OCI-M1 (cell line): ENCODE measurements at regions not wholly inside any gene's neighbourhood (a gene's known extent, or its start where the extent isn't known, plus 50 kb on each side); places are given as distances from the start of the nearest gene placed in this dataset.

Source experiments
- DNase-seq: peaks from one replicate; lab custom pipeline; 2025; lab: John Stamatoyannopoulos, UW

GRCh38 chr22:48579928-48580309 lies 1247.8 kb downstream of the BRD1 start:
- no peak for DNase-seq

DNA sequence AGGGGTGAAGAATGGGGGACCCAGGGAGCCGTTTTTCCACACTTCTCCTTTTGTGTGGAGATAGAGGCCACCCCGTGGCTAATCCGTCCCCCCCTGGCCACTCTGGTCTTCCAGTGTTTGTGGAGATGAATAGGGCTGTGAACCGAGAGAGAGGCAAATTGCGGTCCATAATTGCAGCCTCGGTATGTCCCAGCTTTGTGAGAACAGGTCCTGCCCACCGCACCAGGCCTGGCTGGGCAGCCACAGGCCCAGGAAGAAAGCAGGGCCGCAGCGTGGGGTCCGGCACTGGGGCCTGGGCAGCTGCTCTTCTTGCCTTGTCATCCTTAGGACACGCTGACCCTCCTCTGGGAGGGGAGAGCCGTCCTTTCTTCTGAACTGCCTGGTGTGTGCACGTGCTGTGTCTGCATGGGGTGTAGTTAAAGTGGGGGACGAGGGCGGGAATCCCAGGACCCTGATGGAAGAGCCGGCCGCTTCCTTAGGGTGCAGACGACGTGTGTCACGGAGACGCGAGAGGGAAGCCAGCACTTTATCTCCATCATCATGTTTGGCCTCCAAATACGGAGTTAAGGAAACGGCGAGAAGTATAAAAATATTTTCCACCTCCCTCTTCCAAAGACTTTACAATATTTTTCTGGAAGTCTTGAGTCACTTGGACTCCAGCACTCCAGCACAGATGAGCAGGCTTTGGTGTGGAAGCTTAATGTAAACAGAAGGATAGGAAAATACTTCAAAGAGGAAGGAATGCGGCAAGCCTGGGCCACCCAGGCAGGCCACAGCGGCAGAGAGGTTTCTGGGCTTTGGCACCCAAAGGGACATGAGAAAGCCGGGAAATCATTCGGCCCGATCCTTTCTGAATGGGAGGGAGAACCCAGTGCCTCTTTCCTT lies 1248.4 kb downstream of the BRD1 start:
- no peak for DNase-seq

DNA sequence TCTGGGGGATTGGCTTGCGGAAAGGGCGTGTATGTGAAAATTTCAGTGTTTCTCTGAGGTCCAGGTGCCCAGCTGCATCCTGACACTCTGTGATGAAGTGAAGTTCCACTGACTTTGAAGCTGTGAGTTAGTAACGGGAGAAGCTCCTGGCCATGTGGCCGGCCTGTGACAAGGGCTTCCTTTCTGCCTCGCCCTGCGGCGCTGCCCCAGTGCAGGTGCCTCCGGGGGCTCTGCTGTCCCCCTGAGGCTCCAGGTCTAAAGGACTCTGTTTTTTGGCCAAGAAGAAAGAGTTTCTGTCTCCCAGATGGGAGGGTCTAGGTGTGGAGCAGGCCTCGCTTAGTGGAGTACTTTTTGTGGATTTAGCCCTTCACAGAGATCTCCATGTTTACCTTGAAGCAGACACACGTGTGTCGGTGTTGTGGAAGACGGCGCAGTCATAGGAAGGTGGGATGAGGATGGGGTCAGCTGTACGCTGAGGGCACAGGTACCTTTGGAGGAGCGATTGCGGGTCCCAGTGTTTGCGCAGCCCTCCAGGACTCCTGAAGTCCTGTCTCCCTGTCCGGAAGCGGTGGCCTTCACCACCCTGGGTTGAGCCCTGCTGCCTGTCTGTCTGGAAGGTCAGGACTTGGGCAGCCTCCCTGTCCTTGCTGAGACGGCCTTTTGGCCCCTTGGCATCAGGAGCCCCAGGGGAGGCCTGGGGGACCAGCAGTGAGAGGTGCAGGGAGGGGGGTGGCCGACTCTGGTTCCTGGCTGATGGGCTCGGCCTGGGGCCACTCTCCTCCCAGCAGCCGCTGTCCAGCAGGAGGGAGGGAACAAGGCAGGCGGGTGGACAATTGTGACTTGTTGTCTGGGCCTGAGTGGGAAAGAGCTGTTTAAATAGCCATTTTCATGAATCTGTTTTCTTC lies 1249.3 kb downstream of the BRD1 start:
- no peak for DNase-seq

DNA sequence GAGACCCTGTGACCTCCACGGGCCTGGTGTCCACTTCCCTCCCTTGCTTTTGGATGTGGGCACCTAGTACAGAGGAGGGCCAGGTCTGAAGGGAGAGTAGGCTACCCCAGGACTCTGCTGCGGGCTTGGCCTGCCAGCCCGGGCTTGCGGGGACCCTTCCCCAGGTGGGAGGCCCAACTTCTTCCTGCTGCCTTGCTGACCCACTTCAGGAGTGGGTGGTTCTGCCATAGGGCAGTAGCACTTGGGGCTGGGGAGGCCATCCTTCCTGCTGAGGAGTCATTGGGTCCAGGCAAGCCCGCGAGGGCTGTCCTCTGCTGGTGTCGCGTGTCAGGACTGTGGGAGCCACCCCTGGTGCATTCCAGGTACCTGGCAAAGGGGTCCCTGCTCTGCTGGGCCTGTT lies 1250.0 kb downstream of the BRD1 start:
- no peak for DNase-seq

DNA sequence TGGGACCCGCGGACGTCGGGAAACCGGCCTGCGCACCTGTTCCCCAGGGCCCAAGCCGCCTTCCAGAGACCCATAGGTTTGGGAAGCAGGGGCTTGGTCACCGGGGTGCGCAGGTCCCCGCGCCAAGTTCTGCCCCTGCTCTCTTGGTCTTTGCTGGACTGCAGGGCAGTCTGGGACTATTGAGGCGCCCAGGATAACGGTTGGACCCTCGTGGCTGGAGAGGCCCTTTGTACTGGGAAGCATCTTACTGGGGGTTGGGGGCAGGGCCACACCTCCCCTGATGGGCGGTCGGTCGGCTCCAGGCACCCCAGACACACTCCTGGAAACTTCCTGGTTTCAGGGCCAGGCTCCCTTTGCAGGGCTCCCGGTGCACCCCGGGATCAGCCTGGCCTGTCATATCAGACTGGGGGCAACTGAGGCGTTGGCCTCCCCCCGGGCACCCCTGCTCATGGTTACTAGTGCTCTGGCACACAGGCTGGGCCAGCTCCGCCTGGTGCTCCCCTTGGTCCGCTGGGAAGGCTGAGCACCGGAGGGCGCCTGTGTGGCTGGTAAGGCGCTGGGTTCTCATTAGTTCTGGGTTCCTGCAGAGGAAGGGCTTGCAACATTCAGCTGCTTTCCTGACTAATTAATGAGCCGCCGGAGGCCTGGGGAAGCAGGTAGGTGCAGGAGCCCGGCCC lies 1250.5 kb downstream of the BRD1 start:
- DNase-seq, result no peak

- DNase-seq, result no peak
These were observed 1251.2 kb downstream of the BRD1 start for GRCh38 chr22:48576333-48577013.

- DNase-seq, result no peak
These were observed 1251.9 kb downstream of the BRD1 start for GRCh38 chr22:48575618-48576332.

GRCh38 chr22:48574776-48575617 lies 1252.7 kb downstream of the BRD1 start:
- DNase-seq, result no peak

DNA sequence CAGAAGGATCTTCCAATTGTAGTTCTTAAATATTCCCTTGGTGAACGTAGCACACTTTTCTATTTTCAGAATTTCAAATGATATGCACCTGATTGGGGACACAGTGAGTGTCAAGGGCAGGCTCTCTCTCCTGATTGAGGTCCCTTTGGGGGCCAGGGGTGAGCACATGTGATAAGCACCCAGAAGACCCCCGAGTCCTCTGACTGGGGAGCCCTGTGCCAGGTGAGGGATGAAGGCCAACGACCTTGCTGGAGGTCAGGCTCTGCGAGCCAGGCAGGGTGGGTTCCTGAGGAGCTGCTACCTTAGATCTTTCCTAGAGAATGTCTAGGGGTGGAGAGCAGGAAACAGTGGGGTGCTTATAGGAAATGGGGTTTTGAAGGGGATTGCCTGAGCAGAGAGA lies 1253.9 kb downstream of the BRD1 start:
- no peak for DNase-seq

- no peak for DNase-seq
These were observed 1254.7 kb downstream of the BRD1 start for GRCh38 chr22:48572951-48573350.

GRCh38 chr22:48570912-48571311 lies 1256.8 kb downstream of the BRD1 start:
- no peak for DNase-seq

GRCh38 chr22:48569476-48570233 lies 1258.0 kb downstream of the BRD1 start:
- DNase-seq, result no peak

DNA sequence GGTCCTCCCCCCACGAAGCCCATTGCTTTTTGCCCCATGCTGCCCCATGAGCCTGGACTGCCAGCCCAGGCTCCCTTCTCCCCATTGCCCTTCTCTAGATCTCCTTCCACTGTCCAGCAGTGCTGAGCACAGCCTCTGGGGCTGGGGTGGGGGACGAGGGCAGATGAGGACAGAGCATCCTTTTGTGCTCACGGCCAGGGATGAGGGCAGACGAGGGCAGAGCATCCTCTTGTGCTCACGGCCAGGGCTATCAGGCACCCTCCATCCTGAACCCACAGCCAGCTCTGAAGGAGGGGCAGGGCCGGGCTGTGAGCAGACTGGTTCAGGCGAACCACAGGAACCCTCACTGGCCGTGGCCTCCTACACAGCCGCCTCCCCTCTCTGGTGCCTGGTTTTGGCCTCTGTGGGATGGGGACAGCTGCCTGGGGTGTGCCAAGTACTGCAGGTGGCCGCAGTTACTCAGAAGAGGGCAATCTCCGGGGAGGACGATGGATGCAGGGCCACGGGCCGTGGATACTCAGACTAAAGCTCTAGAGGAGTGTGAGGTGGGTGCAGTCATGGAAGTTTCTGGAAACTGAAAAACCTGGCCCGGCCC lies 1258.8 kb downstream of the BRD1 start:
- no peak for DNase-seq

GRCh38 chr22:48567213-48567975 lies 1260.3 kb downstream of the BRD1 start:
- DNase-seq, result peak; percentile 84

GRCh38 chr22:48566741-48567140 lies 1260.9 kb downstream of the BRD1 start:
- DNase-seq, result no peak

- no peak for DNase-seq
These were observed 1261.7 kb downstream of the BRD1 start for GRCh38 chr22:48565901-48566501.

GRCh38 chr22:48564995-48565394 lies 1262.7 kb downstream of the BRD1 start:
- no peak for DNase-seq

DNA sequence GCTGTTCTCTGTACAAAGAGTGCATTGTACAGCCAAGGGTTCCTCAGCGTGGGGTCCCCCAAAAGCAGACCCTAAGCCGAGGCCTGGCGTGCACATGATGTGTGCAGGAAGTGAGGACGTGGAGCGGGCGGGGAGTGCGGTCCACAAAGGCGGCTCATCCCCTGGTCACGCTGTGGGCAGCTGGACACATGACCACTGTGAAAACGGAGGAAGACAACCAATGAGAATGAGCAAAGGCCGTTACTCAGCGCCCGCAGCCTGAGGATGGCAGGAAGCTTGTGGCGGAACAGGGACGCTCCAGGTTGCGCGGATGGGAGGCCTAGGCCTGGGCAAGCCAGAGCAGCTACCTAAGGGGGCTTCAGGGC lies 1263.7 kb downstream of the BRD1 start:
- DNase-seq, result no peak
